ENCODE measurements at regions not wholly inside any gene's neighbourhood (a gene's known extent, or its start where the extent isn't known, plus 50 kb on each side); places are given as distances from the start of the nearest gene placed in this dataset.

DNA sequence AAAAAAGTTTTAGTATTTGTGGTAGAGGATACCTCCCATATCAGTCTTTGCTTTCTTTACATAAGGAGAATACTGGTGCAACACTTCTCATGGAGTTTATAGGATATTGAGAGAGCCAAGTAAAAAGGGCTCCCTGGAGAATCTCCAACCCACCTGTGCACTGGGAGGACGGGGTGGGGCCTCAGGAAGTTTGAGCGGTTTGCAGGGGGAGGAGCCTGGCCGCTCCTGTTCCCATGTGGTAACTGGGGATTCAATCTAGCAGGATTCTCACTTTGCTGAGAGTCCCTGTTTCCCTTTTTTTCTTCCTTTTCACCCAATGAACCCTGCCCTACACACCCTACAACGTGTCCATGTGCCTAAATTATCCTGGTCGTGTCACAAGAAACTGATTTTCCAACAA is 82.8 kb downstream of the APTX start:
- TF ChIP-seq POLR2AphosphoS5 (IDR thresholded peaks at IDR 0.05) (no peak), POLR2A (IDR thresholded peaks at IDR 0.05) (no peak), CTCF (IDR thresholded peaks at IDR 0.05 in 8 of 11, conservative IDR thresholded peaks at IDR 0.05 in 3 of 11) (no peak)
- no peaks in the 10 kb centered on the region for H3K4me1 ChIP-seq
- no peaks in the 10 kb centered on the region for H3K27me3 ChIP-seq (replicated peaks in 1 of 7)
- no peak overlapping the region for H3K4me3 ChIP-seq
- no peak for DNase-seq
- H3K27ac ChIP-seq, result no peak overlapping the region
- H3K36me3 ChIP-seq, result no peaks in the 10 kb centered on the region
- peaks cover 0 to 18% (median 12%) of the 10 kb centered on the region in 8 donors for H3K9me3 ChIP-seq
- intact Hi-C loops (cut with DNase I; ENCODE audit: low total_unique reads), result no loop called here
- WGBS, 5 donors, result 37 to 58% (median 41%) methylated on average over 4 to 5 of the region's 5 CpGs

Measured in spleen (tissue), 11 donors.